ENCODE measurements at regions not wholly inside any gene's neighbourhood (a gene's known extent, or its start where the extent isn't known, plus 50 kb on each side); places are given as distances from the start of the nearest gene placed in this dataset.

- FAIRE-seq, result no peak
These were observed 261.7 kb downstream of the ETAA1 start for GRCh38 chr2:67658820-67659219.

GRCh38 chr2:67660015-67660602 is 263.0 kb downstream of the ETAA1 start:
- Histone ChIP-seq H3K36me3 (ENCODE audit: control insufficient read depth in 2 of 2, extremely low read depth in 1 of 2, insufficient read depth in 2 of 2, low read length in 2 of 2) (no peaks in the 10 kb centered on the region), H3K4me3 (ENCODE audit: control insufficient read depth in 2 of 3, extremely low read depth in 1 of 3, insufficient read depth in 2 of 3, low read depth in 1 of 3, low read length in 3 of 3) (no peak overlapping the region), H3K4me1 (ENCODE audit: control insufficient read depth, extremely low read depth, insufficient read depth, low read length) (no peaks in the 10 kb centered on the region), H3K79me2 (ENCODE audit: control insufficient read depth, insufficient read depth, low read length) (no peaks in the 10 kb centered on the region), H4K20me1 (ENCODE audit: control insufficient read depth, extremely low read depth, insufficient read depth, low read length) (no peaks in the 10 kb centered on the region), H2AFZ (ENCODE audit: control insufficient read depth, low read length) (no peak overlapping the region), H3K9me1 (ENCODE audit: control insufficient read depth, extremely low read depth, insufficient read depth, low read length) (no peaks in the 10 kb centered on the region), H3K27ac (ENCODE audit: control insufficient read depth, insufficient read depth, low read length) (no peak overlapping the region), H3K9ac (ENCODE audit: control insufficient read depth, extremely low read depth, insufficient read depth, low read length) (no peak overlapping the region), H3K4me2 (ENCODE audit: control insufficient read depth, extremely low read depth, insufficient read depth, low read depth, low read length) (no peak overlapping the region), H3K9me3 (ENCODE audit: control insufficient read depth, low read depth, low read length) (no peaks in the 10 kb centered on the region), H3K27me3 (ENCODE audit: control insufficient read depth, extremely low read depth, insufficient read depth, low read length) (no peaks in the 10 kb centered on the region)
- dilution Hi-C loops (cut with MboI; ENCODE audit: extremely low pct_ligation_motif_present, low sequenced_read_pairs), result no loop called here
- FAIRE-seq (no peak), DNase-seq (ENCODE audit: low read depth, low spot score) (no peak)
- TF ChIP-seq CTCF (optimal IDR thresholded peaks at IDR 0.05 in 1 of 3, IDR thresholded peaks at IDR 0.05 in 1 of 3, conservative IDR thresholded peaks at IDR 0.05 in 1 of 3; ENCODE audit: extremely low read depth in 1 of 3, insufficient read depth in 2 of 3, low read length in 3 of 3), result no peak
- no peak for TF ChIP-seq EZH2 (IDR thresholded peaks at IDR 0.05; ENCODE audit: low read length)

More at GRCh38 chr2:67658820-67659219, 261.7 kb downstream of the ETAA1 start:
- H3K4me2 ChIP-seq (ENCODE audit: control insufficient read depth, extremely low read depth, insufficient read depth, low read depth, low read length), result no peak overlapping the region
- H2AFZ ChIP-seq (ENCODE audit: control insufficient read depth, low read length), result no peak overlapping the region
- dilution Hi-C loops (cut with MboI; ENCODE audit: extremely low pct_ligation_motif_present, low sequenced_read_pairs), result no loop called here
- H3K4me3 ChIP-seq (ENCODE audit: control insufficient read depth in 2 of 3, extremely low read depth in 1 of 3, insufficient read depth in 2 of 3, low read depth in 1 of 3, low read length in 3 of 3), result no peak overlapping the region
- no peaks in the 10 kb centered on the region for H3K4me1 ChIP-seq (ENCODE audit: control insufficient read depth, extremely low read depth, insufficient read depth, low read length)
- H3K9ac ChIP-seq (ENCODE audit: control insufficient read depth, extremely low read depth, insufficient read depth, low read length), result no peak overlapping the region
- no peaks in the 10 kb centered on the region for H3K79me2 ChIP-seq (ENCODE audit: control insufficient read depth, insufficient read depth, low read length)
- H3K36me3 ChIP-seq (ENCODE audit: control insufficient read depth in 2 of 2, extremely low read depth in 1 of 2, insufficient read depth in 2 of 2, low read length in 2 of 2), result no peaks in the 10 kb centered on the region
- no peak for DNase-seq (ENCODE audit: low read depth, low spot score)
- no peak overlapping the region for H3K27ac ChIP-seq (ENCODE audit: control insufficient read depth, insufficient read depth, low read length)
- H3K9me3 ChIP-seq (ENCODE audit: control insufficient read depth, low read depth, low read length), result no peaks in the 10 kb centered on the region
- TF ChIP-seq CTCF (optimal IDR thresholded peaks at IDR 0.05 in 1 of 3, IDR thresholded peaks at IDR 0.05 in 1 of 3, conservative IDR thresholded peaks at IDR 0.05 in 1 of 3; ENCODE audit: extremely low read depth in 1 of 3, insufficient read depth in 2 of 3, low read length in 3 of 3) (no peak), EZH2 (IDR thresholded peaks at IDR 0.05; ENCODE audit: low read length) (no peak)
- no peaks in the 10 kb centered on the region for H3K27me3 ChIP-seq (ENCODE audit: control insufficient read depth, extremely low read depth, insufficient read depth, low read length)
- no peaks in the 10 kb centered on the region for H4K20me1 ChIP-seq (ENCODE audit: control insufficient read depth, extremely low read depth, insufficient read depth, low read length)
- no peaks in the 10 kb centered on the region for H3K9me1 ChIP-seq (ENCODE audit: control insufficient read depth, extremely low read depth, insufficient read depth, low read length)
